ENCODE measurements at regions not wholly inside any gene's neighbourhood (a gene's known extent, or its start where the extent isn't known, plus 50 kb on each side); places are given as distances from the start of the nearest gene placed in this dataset.

DNA sequence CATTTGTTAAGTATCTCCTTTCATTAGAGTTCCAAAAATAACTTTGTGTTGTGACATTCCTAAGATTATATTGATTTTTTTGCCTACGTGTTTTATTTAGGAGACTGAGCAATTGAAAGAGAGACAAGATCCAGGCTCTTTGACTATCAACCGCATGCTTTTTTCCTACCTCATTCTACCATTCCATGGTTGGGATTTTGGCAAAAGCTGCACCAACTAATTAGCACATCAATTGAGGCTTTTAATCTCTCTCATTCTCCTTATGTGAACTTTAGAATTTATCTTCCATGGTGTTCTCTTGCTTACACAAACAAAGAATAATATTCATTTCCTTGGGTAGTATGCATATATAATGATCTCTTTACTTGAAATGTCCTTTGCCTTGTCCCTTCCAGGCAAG lies 338.7 kb upstream of the SMC2 start:
- DNase-seq = no peak

- DNase-seq = no peak
Observed at GRCh38 chr9:103755986-103756385, 338.1 kb upstream of the SMC2 start.

DNA sequence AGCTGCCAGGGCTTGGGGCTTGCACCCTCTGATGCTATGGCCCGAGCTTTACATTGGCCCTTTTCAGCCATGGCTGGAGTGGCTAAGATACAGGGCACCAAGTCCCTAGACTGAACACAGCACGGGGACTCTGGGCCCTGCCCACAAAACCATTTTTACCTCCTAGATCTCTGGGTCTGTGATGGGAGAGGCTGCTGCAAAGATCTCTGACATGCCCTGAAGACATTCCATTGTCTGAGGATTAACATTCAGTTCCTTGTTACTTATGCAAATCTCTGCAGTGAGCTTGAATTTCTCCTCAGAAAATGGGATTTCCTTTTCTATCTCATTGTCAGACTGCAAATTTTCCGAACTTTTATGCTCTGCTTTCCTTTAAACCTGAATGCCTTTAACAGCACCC lies 337.0 kb upstream of the SMC2 start:
- no peak for DNase-seq

DNA sequence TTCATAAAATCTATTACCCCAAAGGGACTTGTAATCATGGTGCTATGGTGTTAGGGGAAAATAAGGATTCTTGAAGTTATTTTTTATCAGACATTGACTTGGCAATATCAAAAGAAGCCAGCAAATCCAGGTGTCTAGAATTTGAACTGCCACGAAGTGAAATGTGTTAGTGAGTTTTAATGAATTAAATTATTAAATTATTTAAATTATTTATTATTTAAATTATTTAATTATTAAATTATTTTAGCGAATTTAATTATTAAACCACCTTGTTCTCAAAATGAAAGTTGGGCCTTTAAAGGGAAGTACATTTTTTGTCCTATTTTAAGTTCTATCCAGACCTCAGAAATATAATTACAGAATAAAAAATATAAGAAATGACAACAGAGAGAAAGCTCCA lies 332.6 kb upstream of the SMC2 start:
- DNase-seq = no peak

GRCh38 chr9:103789686-103790085 lies 304.4 kb upstream of the SMC2 start:
- no peak for DNase-seq

GRCh38 chr9:103798620-103799019 lies 295.5 kb upstream of the SMC2 start:
- DNase-seq = no peak

DNA sequence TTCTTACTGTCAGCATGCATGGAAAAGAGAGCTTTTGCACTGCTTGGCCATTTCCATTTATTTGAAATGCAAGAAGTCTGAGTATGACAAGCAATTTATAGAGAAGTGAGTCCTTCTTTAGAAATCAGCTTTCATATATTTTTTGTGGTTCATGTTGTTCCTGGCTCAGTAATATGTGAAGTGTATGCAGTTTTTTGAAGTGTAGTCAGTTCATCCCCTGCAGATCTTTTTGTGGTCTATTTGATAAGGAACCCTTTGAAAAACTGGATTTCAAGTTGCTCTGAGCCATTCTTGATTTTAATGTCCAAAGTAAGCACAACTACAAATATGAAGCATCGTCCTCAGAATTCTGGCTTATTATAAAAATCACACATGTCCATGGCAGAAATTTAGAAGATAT lies 294.1 kb upstream of the SMC2 start:
- no peak for DNase-seq

DNA sequence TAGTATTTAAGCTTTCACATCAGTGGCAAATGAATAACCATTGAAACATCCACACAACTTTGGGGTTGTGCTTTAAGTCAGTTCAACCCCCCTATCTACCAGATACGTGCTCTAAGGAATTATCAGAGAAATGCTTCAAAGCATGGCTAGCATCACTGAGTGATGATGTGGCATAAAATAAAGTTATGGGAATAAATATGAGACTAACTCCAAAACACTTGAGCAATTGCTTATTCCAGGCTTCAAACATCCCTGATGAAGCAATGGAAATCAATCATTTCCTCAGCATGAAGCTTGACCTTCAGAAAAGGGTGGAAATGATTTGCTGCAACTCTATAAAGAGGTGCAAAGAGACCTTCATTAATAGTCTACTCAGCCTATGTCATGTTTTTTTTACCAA lies 292.0 kb upstream of the SMC2 start:
- no peak for DNase-seq

GRCh38 chr9:103803245-103803644 lies 290.9 kb upstream of the SMC2 start:
- no peak for DNase-seq

DNA sequence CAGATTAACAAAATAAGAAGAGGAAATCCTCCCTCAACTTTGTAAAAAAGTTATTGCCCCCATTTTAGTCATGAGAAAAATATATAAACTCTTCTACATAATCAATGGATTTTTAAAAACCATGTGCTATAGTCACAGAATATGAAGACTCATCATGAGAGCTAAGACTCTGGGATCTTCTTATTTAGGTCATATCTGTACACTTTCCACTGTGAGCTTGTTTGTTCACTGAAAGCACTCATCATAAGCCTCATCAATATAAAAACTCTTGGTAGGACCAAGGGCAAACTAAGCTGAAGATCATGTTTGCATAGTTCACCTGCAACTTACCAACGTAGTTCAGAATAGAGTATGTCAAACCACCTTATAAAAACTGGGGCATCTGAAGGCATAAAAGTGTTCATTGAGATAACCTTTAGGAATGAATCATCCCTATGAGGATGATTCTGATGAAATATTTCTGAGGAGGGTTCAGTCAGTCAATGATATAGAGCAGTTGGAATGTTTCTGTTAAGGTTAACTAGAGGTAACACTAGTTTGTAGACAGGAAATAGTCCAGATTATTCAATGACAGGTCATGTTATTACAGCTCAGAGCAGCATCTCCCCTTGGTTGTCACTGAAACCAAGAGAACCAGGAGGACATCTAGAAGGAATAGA lies 289.9 kb upstream of the SMC2 start:
- no peak for DNase-seq

GRCh38 chr9:103809745-103810144 lies 284.4 kb upstream of the SMC2 start:
- no peak for DNase-seq

DNA sequence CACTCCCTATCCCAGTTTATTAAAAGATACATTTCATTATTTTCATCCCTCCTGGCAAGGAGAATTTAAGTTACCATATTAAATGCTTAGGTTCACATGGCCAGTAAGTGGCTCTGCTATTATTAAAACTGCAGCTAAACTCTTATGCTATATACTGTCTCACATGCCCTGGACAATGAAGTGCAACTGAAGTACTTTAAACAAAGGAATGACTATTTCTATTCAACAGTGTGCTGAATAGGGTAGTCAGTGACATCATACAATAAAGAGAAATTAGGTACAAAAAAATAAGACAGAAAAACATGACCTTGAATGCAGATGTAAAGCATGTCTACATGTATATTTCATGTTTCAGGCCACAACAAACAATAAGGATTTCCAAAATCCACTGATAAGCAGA lies 282.6 kb upstream of the SMC2 start:
- no peak for DNase-seq

DNA sequence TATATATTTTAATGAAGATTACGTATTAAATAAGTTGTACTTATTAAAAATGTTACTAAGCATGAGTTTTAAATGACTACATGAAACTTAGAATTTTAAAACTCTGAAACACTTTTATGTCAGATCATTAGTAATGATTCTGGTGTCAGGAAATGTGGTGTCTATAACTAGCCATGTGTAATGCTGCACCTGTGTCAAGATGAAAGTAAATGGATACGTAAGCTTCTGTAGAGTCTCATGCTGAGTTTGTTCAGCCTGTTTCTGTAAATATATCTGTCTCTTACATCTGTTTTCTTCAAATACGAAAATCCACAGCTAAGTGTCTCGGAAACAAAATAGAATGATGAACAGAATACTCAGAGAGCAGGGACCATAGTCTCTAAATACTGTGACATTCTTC lies 278.0 kb upstream of the SMC2 start:
- DNase-seq = no peak

GRCh38 chr9:103819936-103820335 lies 274.2 kb upstream of the SMC2 start:
- DNase-seq = no peak

DNA sequence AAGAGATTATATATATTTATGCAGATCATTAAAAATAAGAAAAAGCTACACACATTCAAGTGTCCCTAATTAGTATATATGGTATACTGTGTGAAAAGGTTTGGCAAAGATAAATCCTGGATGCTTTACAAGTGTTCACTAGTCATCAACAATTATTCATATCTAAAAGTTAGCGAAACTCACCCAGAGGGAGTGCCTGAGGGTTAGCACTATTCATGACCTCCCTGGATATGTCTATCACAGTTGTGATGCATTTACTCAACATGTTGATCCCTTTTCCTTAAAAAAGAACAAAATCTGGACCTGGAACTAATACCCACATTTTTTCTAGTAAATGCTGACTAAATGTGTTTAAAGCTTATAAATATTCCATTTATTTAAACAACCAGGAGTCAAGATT lies 273.0 kb upstream of the SMC2 start:
- no peak for DNase-seq

DNA sequence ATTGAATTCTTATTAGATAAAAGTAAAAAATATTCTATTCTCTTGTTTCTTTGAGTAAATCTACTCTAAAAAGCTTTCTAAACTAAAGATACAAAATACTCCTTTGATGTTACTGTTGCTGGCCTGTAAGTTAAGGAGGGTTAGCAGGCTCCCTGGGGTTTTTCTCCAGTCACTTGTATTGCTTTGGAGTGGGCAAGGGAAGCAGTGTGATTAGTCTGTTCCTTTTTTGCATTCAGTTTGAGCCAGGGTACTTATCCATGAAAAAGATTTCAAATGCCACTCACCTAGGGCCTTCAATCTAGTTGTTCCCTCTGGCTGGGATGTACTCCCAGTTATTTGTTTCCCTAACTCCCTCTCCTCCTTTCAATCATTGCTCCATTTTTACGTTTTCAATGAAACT lies 256.2 kb upstream of the SMC2 start:
- no peak for DNase-seq

DNA sequence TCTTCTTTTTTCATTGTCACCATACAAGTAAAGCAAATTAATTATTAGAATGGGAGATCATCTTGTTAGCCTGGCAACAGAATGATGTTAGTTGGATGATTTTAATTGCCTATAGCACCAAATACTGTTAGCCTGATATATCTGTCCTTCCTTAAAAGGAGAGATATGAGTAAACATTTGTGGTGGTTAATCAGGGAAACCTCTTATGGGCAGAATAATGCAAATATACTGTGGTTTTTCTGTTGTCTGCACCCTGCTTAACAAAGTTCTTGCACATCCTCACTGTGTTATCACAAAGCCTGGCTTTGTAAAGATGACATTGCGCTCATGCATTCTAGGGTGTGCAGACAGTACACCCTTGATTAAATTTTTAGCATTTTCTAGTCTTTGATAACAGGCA lies 254.9 kb upstream of the SMC2 start:
- DNase-seq = no peak

GRCh38 chr9:103867886-103868285 lies 226.2 kb upstream of the SMC2 start:
- no peak for DNase-seq

GRCh38 chr9:103872811-103873210 lies 221.3 kb upstream of the SMC2 start:
- no peak for DNase-seq

GRCh38 chr9:103881419-103881818 lies 212.7 kb upstream of the SMC2 start:
- no peak for DNase-seq

- no peak for DNase-seq
Observed at GRCh38 chr9:103889989-103890388, 204.1 kb upstream of the SMC2 start.

GRCh38 chr9:103894184-103894583 lies 199.9 kb upstream of the SMC2 start:
- DNase-seq = no peak

DNA sequence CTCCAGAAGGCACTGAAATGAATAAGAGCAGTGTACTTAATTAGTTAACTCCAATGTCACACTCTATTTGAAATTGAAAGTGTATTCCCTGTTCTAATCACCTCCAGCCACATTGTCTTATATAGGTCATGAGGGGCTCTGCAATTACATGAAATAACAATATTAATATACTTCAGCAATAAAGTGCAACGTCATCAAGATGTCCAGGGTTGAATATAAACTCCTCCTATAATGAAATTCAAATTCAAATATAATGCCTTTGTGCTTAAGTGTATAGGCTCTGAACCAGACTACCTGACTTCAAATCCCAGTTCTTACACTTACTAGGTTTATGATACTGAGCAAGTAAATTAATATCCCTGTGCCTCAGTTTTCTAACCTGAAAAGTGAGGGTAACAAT lies 195.6 kb upstream of the SMC2 start:
- no peak for DNase-seq

- DNase-seq = no peak
Observed at GRCh38 chr9:103899866-103900265, 194.2 kb upstream of the SMC2 start.
